C4-2B (cell line): ENCODE measurements at regions not wholly inside any gene's neighbourhood (a gene's known extent, or its start where the extent isn't known, plus 50 kb on each side); places are given as distances from the start of the nearest gene placed in this dataset.

ENCODE experiments used
- ZFX ChIP-seq: fragments of 450-650 bp; IDR thresholded peaks from 2 replicates; pipeline ENCODE4 v1.6.1; 2017
- TF ChIP-seq, protein P1 (sequence below): fragments of 450-650 bp; conservative IDR thresholded peaks from 2 replicates; pipeline ENCODE4 v1.5.1; 2017; ENCODE audit warnings: mild to moderate bottlenecking

DNA sequence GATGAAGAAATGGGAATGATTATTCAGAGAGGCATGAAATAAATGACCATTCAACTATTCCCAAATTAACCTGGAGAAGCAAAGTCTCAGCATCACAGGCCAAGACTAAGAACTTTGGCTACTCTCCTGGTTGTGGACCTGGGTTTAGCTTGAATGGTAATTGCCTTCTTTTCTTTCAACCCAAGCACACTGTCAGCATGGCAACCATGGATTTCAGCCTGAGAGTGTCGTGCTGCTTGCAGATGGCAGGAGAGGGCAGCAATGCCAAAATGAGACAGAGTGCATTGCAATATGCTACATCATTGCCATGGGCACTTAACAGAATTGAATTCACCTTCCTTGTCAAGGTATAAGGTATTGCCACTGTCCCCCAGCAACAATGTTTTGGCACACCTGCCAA, 767.2 kb downstream of the REEP3 start:
- TF ChIP-seq, protein P1, sequence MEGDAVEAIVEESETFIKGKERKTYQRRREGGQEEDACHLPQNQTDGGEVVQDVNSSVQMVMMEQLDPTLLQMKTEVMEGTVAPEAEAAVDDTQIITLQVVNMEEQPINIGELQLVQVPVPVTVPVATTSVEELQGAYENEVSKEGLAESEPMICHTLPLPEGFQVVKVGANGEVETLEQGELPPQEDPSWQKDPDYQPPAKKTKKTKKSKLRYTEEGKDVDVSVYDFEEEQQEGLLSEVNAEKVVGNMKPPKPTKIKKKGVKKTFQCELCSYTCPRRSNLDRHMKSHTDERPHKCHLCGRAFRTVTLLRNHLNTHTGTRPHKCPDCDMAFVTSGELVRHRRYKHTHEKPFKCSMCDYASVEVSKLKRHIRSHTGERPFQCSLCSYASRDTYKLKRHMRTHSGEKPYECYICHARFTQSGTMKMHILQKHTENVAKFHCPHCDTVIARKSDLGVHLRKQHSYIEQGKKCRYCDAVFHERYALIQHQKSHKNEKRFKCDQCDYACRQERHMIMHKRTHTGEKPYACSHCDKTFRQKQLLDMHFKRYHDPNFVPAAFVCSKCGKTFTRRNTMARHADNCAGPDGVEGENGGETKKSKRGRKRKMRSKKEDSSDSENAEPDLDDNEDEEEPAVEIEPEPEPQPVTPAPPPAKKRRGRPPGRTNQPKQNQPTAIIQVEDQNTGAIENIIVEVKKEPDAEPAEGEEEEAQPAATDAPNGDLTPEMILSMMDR, result no peak
- no peak for TF ChIP-seq ZFX
